ENCODE measurements at regions not wholly inside any gene's neighbourhood (a gene's known extent, or its start where the extent isn't known, plus 50 kb on each side); places are given as distances from the start of the nearest gene placed in this dataset.

GRCh38 chr3:168220556-168220955, 124.8 kb upstream of the GOLIM4 start:
- TF ChIP-seq TCF7L2 (IDR thresholded peaks at IDR 0.05; ENCODE audit: low read depth, low read length) (no peak), JUNB (CRISPR knock-in tag; IDR thresholded peaks at IDR 0.05; ENCODE audit: borderline replicate concordance) (no peak), HDAC1 (CRISPR knock-in tag; IDR thresholded peaks at IDR 0.05) (no peak), CTCF (CRISPR knock-in tag; IDR thresholded peaks at IDR 0.05) (no peak)
